NCI-H187 treated with DMSO at 0.1 percent for 48 hours (cell line): ENCODE measurements at regions not wholly inside any gene's neighbourhood (a gene's known extent, or its start where the extent isn't known, plus 50 kb on each side); places are given as distances from the start of the nearest gene placed in this dataset.

ENCODE experiments used
- DNase-seq: peaks from one replicate; lab custom pipeline; 2025; lab: John Stamatoyannopoulos, UW

DNA sequence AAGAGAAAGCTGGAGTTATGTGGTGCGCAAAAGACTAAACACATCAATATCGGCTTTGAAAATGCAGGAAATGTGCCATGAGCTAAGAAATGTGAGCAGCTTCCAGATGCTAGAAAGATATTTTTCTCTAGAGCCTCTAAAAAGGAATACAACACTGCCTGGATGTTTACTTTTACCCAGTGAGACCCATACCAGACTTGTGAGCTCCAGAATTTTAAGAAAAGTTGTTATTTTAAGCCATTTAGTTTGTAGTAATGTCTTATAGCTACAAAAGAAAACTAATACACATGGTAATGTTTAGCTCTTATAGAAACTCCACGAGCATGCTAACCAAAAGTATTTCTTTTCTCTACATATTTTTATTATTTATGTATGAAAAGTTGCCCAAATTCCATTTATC lies 1389.4 kb downstream of the C4orf33 start:
- DNase-seq, result no peak

DNA sequence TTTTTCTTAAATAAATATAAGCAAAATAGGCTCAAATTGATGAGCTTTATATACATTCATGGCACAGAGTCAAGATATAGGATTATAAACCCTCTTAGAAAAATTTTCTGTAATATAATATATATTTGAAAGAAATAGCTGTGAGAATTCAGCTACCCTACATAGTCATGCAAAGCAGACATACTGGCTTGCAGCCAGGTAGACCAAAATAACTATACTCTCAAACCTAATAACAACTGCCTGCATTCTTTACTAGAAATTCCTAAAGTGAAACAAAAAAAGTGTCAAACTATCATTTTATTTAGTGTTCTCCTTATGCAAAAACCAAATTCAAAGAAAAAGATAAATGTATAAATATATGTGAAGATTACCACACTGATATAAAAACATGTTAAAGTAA lies 1390.2 kb downstream of the C4orf33 start:
- no peak for DNase-seq

DNA sequence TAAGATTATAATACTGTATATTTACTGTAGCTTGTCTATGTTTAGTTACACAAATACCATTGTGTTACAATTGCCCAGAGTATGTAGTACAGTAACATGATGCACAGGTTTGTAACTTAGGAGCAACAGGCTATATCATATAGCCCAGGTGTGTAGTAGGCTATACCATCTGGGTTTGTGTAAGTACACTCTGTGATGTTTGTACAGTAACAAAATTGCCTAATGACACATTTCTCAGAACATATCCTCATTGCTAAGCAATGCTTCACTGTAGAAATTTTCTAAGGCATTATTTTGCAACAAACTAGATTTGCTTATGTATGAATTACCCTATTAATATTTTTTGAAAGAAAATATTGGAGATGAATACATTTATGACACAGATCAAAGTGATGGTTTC lies 1390.9 kb downstream of the C4orf33 start:
- DNase-seq, result no peak

DNA sequence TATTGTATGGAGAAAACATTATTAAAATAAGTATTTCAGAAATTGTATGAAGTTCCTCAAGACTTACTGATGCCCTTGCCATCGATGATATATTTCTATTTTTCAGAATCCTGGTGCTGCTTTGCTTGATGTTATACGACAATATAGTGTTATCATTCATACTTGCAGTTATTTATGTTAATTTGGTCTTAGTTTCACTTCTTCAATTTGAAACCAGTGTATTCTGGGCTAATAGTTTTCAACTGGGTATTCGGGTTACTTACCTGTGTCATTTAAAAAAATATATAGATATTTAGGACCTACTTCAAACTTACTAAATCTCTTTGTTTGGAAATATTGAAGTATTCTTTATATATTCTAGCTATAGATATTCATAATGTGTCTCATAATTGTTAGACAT lies 1414.7 kb downstream of the C4orf33 start:
- no peak for DNase-seq

DNA sequence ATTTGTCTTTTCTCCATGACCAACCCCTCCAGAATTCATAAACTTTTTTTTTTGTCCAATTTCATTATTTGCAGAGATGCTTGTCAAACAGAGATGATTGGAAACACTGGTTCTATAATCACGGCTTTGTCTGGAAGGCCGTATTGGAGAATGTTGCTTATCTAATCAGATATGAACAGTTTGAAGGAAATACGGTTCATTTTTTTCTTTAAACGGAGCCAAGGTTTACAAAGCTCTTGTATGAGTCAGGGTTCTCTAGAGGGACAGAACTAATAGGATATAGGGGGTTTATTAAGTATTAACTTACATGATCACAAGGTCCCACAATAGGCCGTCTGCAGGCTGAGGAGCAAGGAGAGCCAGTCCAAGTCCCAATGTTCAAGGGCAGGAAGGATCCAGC lies 1415.8 kb downstream of the C4orf33 start:
- DNase-seq, result no peak

DNA sequence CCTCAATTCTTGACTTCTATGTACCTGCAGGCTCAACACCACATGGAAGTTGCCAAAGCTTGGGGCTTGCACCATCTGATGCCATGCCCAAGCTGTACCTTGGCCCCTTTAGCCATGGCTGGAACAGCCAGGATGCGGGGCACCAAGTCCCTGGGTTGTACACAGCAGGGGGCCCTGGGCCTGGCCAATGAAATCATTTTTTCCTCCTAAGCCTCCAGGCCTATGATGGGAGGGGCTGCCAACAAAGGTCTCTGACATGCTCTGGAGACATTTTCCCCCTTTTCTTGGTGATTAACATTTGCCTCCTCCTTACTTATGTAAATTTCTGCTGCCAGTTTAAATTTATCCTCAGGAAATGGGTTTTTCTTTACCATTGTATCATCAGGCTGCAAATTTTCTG lies 1428.1 kb downstream of the C4orf33 start:
- no peak for DNase-seq

DNA sequence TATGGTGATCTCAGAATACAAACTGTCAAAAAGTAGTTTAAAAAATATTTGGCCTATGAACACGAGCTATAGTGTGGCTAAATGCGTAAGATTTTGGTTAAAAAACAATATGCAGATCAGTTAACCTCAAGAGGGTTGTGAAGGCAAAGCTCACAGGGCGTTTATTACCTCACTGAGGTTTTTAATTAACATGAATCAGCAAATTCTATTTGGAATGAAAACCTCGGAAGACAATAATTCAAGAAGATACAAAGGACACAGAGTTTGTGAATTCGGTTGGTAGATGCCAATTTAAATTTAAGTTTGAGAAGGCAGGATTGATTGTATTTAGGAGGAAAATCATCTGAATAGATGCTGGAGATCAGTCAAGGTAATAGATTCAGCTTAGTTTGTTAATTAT lies 1434.6 kb downstream of the C4orf33 start:
- no peak for DNase-seq

DNA sequence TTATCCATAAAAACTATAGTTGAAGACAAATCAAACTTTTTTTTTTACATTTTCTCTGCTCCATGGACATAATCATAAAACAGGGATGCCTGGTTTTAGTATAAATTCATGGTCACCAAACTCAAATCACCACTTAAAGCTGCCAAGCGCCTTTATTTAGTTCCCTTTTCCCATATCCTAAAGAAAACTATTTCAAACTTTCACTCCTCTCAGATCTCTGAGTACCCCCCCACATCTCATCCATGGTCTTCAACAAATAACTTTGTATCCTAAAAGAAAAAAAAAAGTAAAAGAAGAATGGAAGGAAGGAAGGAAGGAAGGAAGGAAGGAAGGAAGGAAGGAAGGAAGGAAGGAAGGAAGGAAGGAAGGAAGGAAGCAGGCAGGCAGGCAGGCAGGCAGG lies 1438.7 kb downstream of the C4orf33 start:
- DNase-seq, result no peak

DNA sequence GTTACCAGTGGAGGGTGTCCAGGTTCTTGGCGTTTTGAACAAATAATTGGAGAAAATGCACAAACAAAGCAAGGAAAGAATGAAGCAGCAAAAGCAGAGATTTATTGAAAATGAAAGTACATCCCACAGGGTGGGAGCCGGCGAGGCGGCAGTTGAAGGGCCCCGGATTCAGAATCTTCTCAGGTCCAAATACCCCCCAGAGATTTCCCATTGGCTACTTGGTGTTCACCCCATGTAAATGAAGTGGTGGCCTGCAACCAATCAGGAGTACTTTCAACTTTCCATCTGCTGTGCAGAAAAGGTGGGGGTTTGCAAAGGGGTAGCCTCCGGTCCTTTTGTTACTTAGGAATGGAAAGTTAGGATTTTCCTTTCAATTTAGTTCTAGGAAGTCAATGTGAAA lies 1447.0 kb downstream of the C4orf33 start:
- no peak for DNase-seq

DNA sequence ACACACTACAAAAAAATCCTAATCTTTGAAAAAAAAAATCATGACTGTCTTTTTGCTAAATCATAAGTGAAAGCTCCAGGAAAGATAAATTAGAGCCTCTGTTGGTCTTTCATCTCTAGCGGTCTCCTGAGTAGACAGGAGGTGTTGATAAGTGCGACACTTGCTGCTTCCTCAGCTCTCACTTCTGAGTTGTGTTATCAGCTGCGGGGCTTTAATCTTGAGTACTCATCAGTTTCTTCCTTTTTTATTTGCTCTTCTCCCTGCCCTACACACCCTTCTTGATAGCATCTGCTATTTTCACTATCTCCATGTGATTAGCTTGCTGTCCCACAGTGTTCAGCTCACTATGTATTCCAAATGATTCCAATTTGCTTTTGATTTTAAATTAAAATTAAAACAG lies 1449.2 kb downstream of the C4orf33 start:
- no peak for DNase-seq

DNA sequence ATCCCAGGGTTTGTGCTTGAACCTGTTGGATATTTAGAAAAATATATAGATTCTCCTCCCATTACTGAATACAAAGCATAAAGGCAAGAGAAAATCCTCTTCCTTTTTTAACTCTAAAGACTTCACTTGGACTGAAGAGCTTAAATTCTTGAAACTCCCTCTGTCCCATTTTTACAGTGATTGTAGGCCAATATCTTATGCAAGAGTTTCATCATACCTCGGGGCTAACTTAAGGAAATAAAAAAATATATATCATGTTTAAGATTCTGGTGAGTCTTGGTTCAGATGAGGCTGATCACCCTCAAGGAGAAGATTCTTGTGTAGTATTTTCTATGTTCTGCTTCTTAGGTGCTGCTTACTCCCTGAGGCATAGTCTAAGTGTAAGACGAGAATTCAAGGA lies 1449.6 kb downstream of the C4orf33 start:
- DNase-seq, result no peak

DNA sequence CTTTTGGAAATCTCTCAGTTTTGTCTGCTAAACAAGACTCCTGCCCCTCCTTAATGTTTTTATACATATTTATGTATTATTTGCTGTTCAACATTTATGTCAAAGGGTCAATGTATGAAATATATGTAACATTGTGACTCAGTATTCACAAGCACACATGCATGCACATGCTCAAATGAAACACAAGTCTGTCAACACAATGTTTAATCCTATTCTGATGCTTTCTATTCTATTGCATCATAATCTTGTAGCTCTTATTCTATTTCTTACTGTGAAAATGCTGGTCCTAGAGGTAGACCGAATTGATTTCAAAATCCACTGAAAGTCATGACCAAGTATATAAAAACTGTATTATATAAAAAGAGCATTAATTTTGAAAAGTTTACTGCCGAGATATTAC lies 1463.3 kb downstream of the C4orf33 start:
- DNase-seq, result no peak

DNA sequence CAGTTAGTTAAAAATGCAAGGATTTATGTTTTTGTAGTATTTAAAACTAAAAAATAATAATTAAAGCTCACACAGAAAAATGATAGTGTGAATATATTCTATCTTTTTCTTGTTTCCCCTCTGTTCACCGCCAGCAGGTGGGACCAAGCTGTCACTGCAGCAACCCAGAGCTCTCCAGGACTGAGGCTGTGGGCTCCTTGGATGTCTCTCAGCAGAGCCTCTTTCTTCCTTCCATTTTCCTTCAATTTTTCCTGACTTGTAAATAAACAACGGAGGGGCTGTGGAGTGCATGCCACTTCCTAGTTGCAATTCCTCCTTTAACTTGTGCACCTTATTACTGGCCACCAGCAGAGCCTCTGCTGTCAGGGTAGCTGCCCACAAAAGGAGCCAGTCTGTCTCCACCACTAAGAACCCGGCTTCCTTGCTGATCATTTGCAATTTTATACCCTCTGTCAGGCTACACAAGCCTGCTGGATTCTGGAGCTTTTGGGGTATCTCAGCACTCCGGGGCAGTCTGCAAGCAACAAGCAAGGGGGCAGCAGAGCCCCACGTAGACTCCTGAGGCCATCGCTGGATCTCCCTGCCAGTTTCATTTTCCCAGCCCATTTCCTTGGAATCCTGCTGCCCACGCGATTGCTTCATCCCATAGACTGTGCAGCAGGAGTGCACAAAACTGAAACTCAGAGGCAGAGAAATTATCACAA lies 1467.4 kb downstream of the C4orf33 start:
- DNase-seq, result no peak

DNA sequence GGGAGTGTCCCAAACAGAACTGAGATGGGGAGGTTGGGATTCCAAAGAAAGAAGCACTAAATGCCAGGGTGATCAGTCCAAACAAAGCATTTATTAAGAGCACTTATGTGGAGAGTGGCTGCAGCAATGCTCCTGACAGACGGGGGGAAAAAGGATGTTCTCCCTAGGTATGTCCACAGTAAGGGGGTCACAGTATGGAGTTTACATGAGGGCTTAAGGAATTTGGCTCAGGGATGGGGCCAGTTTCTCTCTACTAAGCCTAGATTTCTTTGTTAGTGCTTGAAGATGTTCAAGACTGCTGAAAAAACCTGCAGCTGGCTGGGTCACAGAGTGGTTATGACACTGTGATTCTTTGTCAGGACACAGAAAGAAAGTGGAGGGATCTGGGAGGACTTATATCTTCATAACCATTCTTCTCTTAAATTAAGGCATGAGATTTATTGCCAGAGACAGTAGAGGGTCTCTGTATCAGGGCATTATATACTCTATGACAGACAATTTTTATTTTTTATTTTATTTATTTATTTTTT lies 1468.0 kb downstream of the C4orf33 start:
- no peak for DNase-seq

DNA sequence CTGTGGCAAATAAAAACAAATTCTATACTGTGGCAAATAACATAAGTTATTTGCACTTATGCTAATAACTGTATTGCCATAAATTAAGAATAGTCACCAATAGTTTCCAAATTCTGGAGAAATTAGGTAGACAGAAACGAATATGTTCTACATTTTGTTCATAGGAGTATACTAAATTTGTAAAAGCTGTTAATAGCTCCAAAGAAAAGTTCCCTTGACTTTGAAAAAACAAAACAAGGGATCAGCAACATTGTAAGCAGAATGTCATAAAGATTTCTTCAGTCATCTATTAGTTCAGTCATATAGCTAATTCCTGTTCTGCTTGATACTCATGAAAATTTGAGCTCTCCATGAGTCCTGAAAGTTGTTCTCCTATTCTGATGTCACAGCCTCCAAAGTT lies 1472.8 kb downstream of the C4orf33 start:
- DNase-seq, result no peak

DNA sequence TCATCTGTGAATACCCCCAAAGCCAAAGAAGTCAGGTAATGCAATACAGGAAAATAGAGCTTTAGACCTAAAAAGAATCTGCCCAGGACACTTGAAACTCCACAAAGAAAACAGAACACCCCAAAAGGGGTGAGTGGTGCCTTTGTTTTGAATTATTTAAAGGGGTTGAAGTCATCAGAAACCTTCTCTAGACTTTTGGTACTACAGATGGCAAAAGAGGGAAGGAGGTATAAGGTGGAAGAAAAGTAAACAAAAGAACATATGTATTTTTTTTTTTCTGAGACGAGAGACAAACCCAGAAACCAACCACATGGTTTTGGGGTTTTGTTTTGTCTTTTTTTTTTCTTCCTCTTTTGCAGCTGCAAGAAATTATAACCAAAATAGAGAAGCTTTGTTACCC lies 1477.8 kb downstream of the C4orf33 start:
- DNase-seq, result no peak

DNA sequence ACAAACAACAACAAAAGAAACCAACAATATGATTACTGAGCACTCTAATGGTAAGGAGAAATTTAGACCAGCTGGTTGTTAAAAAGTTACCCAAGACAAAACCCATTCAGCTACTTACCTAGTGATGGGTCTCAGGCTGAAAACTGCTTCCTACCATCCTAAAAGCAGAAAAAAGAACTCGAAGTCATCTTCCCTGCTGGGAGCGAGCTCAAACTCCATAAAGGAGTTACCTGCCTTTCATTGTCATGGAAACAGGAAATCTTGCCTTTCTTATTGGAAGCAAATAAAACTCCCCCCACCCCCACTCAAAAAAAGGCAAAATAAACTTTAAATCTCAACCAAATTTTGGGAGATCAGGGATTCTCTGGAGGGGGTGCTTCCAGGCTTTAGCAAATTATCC lies 1478.3 kb downstream of the C4orf33 start:
- no peak for DNase-seq

DNA sequence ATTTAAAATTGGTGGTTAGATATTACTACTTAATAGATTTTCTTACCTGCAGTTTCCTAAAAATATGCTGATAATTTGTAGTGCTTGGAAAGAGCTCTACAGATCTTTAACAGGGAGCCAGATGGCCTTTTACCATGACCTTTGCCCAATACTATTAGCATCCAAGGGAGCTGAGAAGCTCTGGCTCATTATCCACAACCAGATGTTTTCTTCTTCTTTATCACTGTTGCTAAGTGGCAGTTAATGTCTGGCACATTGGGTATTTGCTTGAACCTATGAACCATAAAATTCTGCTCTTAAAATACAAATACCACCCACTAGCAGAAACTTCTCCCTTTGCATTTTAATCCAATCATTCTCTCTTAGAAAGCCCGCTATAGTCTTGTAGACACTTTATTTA lies 1480.3 kb downstream of the C4orf33 start:
- DNase-seq, result no peak

DNA sequence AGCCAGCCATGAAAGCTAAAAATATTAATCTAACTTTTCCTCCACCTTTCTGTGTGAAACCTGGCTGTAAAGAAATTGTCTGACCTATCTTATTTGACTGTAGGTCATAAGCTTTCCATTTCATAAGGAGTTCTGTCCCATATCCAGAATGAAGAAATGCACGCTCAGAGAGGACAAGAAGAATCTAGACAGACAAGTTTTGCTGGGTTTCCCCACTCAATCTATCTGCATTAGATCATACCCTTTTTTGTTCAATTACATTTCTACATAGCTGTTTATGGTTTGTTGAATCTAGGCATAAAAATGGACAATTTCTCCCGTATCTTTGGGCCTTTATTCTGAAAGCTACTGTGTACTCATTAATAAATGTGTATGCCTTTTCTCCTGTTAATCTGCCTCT lies 1495.1 kb downstream of the C4orf33 start:
- no peak for DNase-seq

DNA sequence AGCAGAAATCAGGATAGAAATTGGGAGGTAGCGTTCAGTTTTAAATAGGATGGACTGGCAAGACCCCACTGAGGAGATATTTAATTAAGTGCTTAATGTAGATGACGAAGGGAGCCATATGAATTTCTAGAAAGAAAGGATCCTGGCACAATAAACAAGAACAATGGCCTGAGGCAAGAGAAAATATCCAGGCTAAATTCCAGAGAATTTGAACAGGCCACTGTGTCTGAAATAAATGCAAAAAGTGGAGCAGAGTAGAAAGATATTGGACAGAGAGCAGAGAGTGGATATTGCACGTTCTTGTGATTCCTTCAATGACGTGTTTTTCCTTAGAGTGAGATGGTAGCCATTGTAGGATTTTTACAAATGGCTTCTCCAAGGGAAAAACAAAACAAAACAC lies 1504.8 kb downstream of the C4orf33 start:
- no peak for DNase-seq

DNA sequence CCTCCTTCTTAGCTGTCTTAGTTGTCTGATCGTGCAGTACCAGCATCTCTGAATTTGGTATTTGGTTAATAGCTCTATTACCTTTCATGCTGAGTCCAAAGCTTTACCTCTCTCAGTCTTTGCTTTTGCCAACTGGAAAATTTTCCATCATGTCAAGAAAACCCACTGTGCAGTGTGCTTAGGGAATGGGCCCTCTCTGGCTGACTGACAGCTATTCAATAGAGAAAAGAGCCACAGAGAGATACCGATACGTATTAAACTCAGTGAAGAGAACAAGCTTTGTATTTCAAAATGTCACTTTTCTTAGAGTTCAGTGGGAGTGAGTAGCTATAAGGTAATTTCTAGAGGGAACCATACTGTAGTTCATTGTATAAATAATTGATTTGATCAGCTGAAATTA lies 1507.1 kb downstream of the C4orf33 start:
- no peak for DNase-seq

DNA sequence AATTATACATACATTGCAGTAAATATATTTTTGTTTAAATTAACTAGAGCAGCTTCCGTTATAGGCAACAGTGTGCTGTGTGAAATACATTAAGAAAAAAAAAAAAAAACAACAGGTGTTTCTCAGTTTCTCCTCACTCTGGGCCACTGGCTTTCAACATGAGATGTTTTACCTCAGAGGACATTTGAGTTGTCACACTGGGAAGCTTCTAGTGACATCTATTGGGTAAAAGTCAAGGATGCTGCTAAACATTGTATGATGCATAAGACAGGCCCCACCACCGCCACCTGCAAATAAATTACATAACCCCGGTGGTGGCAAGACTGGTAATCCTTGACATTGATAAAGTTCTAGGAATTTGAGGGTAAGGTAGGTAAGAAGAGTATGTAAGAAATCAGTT lies 1512.2 kb downstream of the C4orf33 start:
- DNase-seq, result no peak

DNA sequence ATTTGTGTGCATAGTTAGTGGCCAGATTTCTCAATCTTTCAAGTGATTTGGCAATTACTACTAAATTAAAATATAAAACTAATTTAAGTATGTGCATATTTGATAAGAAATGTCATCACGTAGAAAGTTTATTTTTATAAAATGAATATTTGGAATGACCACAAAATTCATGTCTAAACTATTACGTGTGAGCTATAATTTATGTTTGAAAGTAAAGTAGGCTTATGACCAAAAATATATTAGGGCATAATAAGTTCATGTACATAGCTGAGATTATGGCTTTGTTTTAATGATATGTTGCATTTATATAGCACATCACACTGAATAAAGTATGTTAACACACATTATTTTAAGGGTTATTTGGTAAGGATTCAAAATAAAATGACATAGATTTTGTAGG lies 1532.6 kb downstream of the C4orf33 start:
- no peak for DNase-seq
